HepG2 (cell line): ENCODE measurements at regions not wholly inside any gene's neighbourhood (a gene's known extent, or its start where the extent isn't known, plus 50 kb on each side); places are given as distances from the start of the nearest gene placed in this dataset.

Experiments used
- CTCF ChIP-seq: sonication (generic); formaldehyde crosslinking; IDR thresholded peaks from 2 replicates; pipeline ENCODE4 v1.5.0; 2020; ENCODE audit warnings: mild to moderate bottlenecking, missing genetic modification reagents, moderate library complexity
- MAX ChIP-seq: IDR thresholded peaks from 2 replicates; pipeline ENCODE4 v1.6.1; 2012; ENCODE audit warnings: inconsistent platforms
- MEIS2 ChIP-seq: sonication (generic); formaldehyde crosslinking; IDR thresholded peaks from 2 replicates; pipeline ENCODE4 v1.9.0; 2021; ENCODE audit warnings: mild to moderate bottlenecking, missing genetic modification reagents
- SP2 ChIP-seq: sonication (generic); formaldehyde crosslinking; IDR thresholded peaks from 2 replicates; pipeline ENCODE4 v1.5.1; 2020; ENCODE audit warnings: mild to moderate bottlenecking, missing genetic modification reagents
- SRF ChIP-seq: IDR thresholded peaks from 2 replicates; pipeline ENCODE4 v1.6.1; 2011; ENCODE audit warnings: mild to moderate bottlenecking, low read depth, low read length, moderate library complexity
- SSRP1 ChIP-seq: IDR thresholded peaks from 2 replicates; pipeline ENCODE4 v1.6.1; 2016; ENCODE audit warnings: control low read depth
- ZNF225 ChIP-seq: sonication (generic); formaldehyde crosslinking; IDR thresholded peaks from 2 replicates; pipeline ENCODE4 v1.4.0; 2020; ENCODE audit warnings: mild to moderate bottlenecking, missing genetic modification reagents

GRCh38 chr13:33453936-33454335, 168.4 kb upstream of the STARD13 start:
- TF ChIP-seq SSRP1, result no peak
- TF ChIP-seq ZNF225 (CRISPR knock-in tag), result no peak
- TF ChIP-seq CTCF (CRISPR knock-in tag), result no peak
- TF ChIP-seq MAX, result no peak
- TF ChIP-seq SP2 (CRISPR knock-in tag), result no peak
- no peak for TF ChIP-seq SRF
- TF ChIP-seq MEIS2, result no peak
